Left cardiac atrium (tissue), 4 donors: ENCODE measurements at regions not wholly inside any gene's neighbourhood (a gene's known extent, or its start where the extent isn't known, plus 50 kb on each side); places are given as distances from the start of the nearest gene placed in this dataset.
"Not testable (repeated sequence)": the region's sequence is repeated elsewhere in the genome, so short reads cannot be mapped to it uniquely, and the experiment has no call there.

Source experiments
- ATAC-seq, 2 donors: fragments of 200-7000 bp; cut with Tn5 transposase; one replicate each; pipeline ENCODE4 v1.9.1; 2020; ENCODE audit warnings: mild to moderate bottlenecking in 2 of 2, moderate library complexity in 2 of 2
- DNase-seq: peaks from one replicate; pipeline ENCODE4 v3.0.0-alpha.2; 2020
- intact Hi-C, 2 donors: fragments of 100-400 bp; cut with DNase I; formaldehyde crosslinking; loops; one replicate each; pipeline versions ENCODE4 v1.14.1 to v1.15.1; 2022 to 2023
- donor health status: DM: no; HTN: yes; CAD: no.
- donor health status: DM: no; HTN: yes; CAD: no; lungs with severe emphysema.
- donor health status: DM: yes; HTN: yes; CAD: no.
- donor health status: Dilated cardiomyopathy.

GRCh38 chr2:107078584-107078983, 192.6 kb upstream of the ST6GAL2 start:
- DNase-seq = no peak
- intact Hi-C loops = no loop called here
- no peak for ATAC-seq

GRCh38 chr2:107086497-107086896, 200.5 kb upstream of the ST6GAL2 start:
- DNase-seq (no peak), ATAC-seq (no peak)
- intact Hi-C loops = no loop called here

- no peak for DNase-seq
- intact Hi-C loops = no loop called here
- no peak for ATAC-seq
Measured at GRCh38 chr2:107088156-107088555, 202.2 kb upstream of the ST6GAL2 start.

- intact Hi-C loops = no loop called here
- DNase-seq (no peak), ATAC-seq (peak in 1 of 2 donors; percentile 32)
Measured at GRCh38 chr2:107091163-107091864, 205.3 kb upstream of the ST6GAL2 start.

- DNase-seq (no peak), ATAC-seq (no peak)
- intact Hi-C loops = no loop called here
Measured at GRCh38 chr2:107093426-107093957, 207.5 kb upstream of the ST6GAL2 start.

GRCh38 chr2:107094450-107094986, 208.6 kb upstream of the ST6GAL2 start:
- intact Hi-C loops = no loop called here
- ATAC-seq (no peak), DNase-seq (no peak)

- intact Hi-C loops = no loop called here
- no peak for ATAC-seq
- DNase-seq = no peak
Measured at GRCh38 chr2:107102176-107102575, 216.2 kb upstream of the ST6GAL2 start.

GRCh38 chr2:107107351-107107750, 221.4 kb upstream of the ST6GAL2 start:
- no peak for ATAC-seq
- no peak for DNase-seq
- intact Hi-C loops = no loop called here

- intact Hi-C loops = no loop called here
- DNase-seq (no peak), ATAC-seq (no peak)
Measured at GRCh38 chr2:107108556-107108955, 222.6 kb upstream of the ST6GAL2 start.

GRCh38 chr2:107111623-107112022, 225.7 kb upstream of the ST6GAL2 start:
- no peak for DNase-seq
- no peak for ATAC-seq
- intact Hi-C loops = no loop called here

GRCh38 chr2:107112561-107112960, 226.6 kb upstream of the ST6GAL2 start:
- no peak for ATAC-seq
- intact Hi-C loops = no loop called here
- no peak for DNase-seq

- DNase-seq (no peak), ATAC-seq (no peak)
- intact Hi-C loops = no loop called here
Measured at GRCh38 chr2:107128381-107128780, 242.4 kb upstream of the ST6GAL2 start.

GRCh38 chr2:107132070-107132469, 246.1 kb upstream of the ST6GAL2 start:
- no peak for DNase-seq
- no peak for ATAC-seq
- intact Hi-C loops = no loop called here

GRCh38 chr2:107132746-107133145, 246.8 kb upstream of the ST6GAL2 start:
- intact Hi-C loops = no loop called here
- no peak for ATAC-seq
- no peak for DNase-seq

- no peak for ATAC-seq
Measured at GRCh38 chr2:107133412-107133811, 247.4 kb upstream of the ST6GAL2 start.

GRCh38 chr2:107136733-107137132, 250.8 kb upstream of the ST6GAL2 start:
- no peak for DNase-seq
- no peak for ATAC-seq
- intact Hi-C loops = no loop called here

More at GRCh38 chr2:107133412-107133811, 247.4 kb upstream of the ST6GAL2 start:
- no peak for DNase-seq
- intact Hi-C loops = no loop called here

- ATAC-seq (no peak), DNase-seq (no peak)
- intact Hi-C loops = no loop called here
Measured at GRCh38 chr2:107137706-107138105, 251.7 kb upstream of the ST6GAL2 start.

GRCh38 chr2:107146181-107146580, 260.2 kb upstream of the ST6GAL2 start:
- intact Hi-C loops = no loop called here
- ATAC-seq = no peak
- DNase-seq = no peak

- intact Hi-C loops, ATAC-seq, DNase-seq: not testable (repeated sequence)
Measured at GRCh38 chr2:107146645-107147044, 260.7 kb upstream of the ST6GAL2 start.

- ATAC-seq = no peak
- DNase-seq = no peak
- intact Hi-C loops = no loop called here
Measured at GRCh38 chr2:107148055-107148454, 262.1 kb upstream of the ST6GAL2 start.

- ATAC-seq = no peak
- intact Hi-C loops = no loop called here
- DNase-seq = no peak
Measured at GRCh38 chr2:107148496-107148895, 262.5 kb upstream of the ST6GAL2 start.
